ENCODE measurements at regions not wholly inside any gene's neighbourhood (a gene's known extent, or its start where the extent isn't known, plus 50 kb on each side); places are given as distances from the start of the nearest gene placed in this dataset.
"Not testable (repeated sequence)": the region's sequence is repeated elsewhere in the genome, so short reads cannot be mapped to it uniquely, and the experiment has no call there.

DNA sequence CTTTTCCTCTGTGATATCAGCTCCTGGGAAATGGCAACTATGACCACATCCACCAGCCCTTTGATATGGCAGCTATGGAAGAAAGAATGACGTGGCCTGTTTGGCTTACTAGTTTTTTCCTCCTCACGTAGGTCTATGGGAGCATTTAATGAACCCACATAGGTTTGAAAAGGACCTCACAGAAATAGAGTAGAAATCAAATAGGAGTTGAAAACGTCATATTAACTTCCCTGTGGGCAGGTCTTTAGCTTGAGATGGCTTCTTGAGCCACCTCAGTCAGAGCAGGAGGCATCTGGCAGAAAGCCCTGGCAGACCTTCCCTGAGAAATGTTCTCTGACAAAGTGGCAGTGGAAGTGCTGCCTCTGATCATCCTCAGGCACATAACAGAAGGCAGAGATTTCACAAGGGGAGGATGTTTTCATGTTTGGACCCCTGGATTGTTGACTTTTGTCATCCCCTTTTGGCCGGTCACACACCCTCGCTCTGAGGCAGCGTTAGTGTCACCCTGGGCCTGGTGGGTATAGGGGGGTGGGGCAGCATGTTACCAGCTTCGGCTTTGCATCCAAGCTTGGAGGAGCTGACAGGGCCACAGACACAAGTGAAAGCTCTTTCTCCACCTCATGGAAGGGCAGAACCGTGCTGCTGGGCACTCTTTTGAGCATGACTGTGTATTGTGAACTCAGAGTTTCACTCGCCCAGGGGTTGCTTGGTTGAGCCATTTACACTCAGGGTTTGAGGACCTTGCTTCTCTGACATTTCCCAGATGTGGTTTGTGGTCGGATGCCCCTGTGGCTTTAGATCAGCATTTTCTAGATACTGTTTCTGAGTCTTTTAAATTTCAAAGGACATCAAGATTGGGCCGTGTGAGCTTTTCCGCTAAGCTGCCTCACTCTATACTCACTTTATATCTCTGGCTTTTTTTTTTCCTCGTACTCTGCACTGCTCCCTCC is 184.2 kb downstream of the STK31 start:
- Histone ChIP-seq H3K36me3 (no peaks in the 10 kb centered on the region), H3K9me3 (no peaks in the 10 kb centered on the region), H3K27me3 (no peaks in the 10 kb centered on the region), H3K4me1 (no peaks in the 10 kb centered on the region), H3K27ac (no peak overlapping the region), H3K4me3 (no peak overlapping the region)
- no peak for DNase-seq
- TF ChIP-seq POLR2A (IDR thresholded peaks at IDR 0.05): no peak
- TF ChIP-seq, protein P1, sequence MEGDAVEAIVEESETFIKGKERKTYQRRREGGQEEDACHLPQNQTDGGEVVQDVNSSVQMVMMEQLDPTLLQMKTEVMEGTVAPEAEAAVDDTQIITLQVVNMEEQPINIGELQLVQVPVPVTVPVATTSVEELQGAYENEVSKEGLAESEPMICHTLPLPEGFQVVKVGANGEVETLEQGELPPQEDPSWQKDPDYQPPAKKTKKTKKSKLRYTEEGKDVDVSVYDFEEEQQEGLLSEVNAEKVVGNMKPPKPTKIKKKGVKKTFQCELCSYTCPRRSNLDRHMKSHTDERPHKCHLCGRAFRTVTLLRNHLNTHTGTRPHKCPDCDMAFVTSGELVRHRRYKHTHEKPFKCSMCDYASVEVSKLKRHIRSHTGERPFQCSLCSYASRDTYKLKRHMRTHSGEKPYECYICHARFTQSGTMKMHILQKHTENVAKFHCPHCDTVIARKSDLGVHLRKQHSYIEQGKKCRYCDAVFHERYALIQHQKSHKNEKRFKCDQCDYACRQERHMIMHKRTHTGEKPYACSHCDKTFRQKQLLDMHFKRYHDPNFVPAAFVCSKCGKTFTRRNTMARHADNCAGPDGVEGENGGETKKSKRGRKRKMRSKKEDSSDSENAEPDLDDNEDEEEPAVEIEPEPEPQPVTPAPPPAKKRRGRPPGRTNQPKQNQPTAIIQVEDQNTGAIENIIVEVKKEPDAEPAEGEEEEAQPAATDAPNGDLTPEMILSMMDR (IDR thresholded peaks at IDR 0.05): no peak
- WGBS, 2 donors: 35% methylated on average over 9 to 11 of the region's 13 CpGs
- intact Hi-C loops (cut with DNase I): no loop called here

DNA sequence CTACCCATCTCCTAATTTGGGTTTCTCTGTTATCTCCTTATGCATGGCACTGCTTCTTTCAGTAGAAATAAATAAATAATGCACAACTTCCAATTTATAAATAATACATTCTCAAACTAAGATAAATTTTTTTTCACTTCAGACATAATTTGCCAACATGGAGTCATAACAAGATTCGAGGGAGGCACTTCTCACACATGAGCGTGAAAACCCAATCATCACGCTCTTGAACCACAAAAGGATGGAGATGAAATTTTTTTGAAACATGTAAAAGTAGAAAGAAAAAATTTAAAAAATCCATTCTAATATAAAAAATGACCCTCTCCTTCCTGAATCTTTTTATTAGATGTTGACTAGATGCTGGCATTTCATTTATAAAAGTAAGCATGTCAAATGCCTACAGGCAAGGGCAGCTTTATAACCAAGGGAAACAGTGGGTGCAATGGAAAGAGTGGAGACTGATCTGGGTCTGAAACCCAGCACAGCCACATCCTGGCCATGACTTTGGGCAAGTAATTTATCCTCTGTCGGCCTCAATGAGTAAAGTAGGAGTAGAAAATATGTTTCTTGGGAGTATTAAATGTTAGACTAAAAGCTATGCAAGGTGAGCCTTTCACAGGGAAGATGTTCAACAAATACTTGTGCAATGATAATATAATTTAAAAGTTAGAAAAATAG is 185.0 kb downstream of the STK31 start:
- no peaks in the 10 kb centered on the region for H3K9me3 ChIP-seq
- H3K36me3 ChIP-seq: no peaks in the 10 kb centered on the region
- H3K27ac ChIP-seq: no peak overlapping the region
- no peaks in the 10 kb centered on the region for H3K27me3 ChIP-seq
- WGBS, 2 donors: 58 to 67% methylated on average over 4 of the region's 4 CpGs
- TF ChIP-seq, protein P1 (IDR thresholded peaks at IDR 0.05): no peak
- TF ChIP-seq POLR2A (IDR thresholded peaks at IDR 0.05): no peak
- no peak overlapping the region for H3K4me3 ChIP-seq
- H3K4me1 ChIP-seq: no peaks in the 10 kb centered on the region
- intact Hi-C loops (cut with DNase I): no loop called here
- no peak for DNase-seq

DNA sequence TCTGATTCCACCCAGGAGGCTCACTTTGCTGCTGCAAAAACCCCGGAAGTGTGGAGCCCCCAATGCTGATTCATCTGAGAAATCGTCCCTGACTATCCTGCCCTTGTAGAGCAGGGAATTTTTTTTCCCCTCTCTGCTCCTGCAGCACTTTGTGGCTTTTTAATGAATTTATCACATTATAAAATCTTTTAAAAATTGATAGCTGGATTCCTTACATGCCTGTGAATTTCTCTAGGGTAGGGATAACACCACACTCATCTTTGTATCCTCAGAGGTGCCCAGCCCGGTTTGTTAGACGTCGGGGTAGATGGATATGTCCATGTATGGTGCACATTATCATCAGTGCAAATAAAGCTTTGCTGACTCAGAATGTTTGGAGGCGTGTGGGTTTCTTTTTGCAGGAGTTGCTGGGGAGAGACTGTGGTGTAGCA is 185.7 kb downstream of the STK31 start:
- Histone ChIP-seq H3K9me3 (no peaks in the 10 kb centered on the region), H3K36me3 (no peaks in the 10 kb centered on the region), H3K27me3 (no peaks in the 10 kb centered on the region), H3K27ac (no peak overlapping the region), H3K4me1 (no peaks in the 10 kb centered on the region), H3K4me3 (no peak overlapping the region)
- intact Hi-C loops (cut with DNase I): no loop called here
- TF ChIP-seq, protein P1 (IDR thresholded peaks at IDR 0.05): no peak
- TF ChIP-seq POLR2A (IDR thresholded peaks at IDR 0.05): no peak
- no peak for DNase-seq
- 40 to 51% methylated on average over 6 of the region's 6 CpGs for WGBS, 2 donors

DNA sequence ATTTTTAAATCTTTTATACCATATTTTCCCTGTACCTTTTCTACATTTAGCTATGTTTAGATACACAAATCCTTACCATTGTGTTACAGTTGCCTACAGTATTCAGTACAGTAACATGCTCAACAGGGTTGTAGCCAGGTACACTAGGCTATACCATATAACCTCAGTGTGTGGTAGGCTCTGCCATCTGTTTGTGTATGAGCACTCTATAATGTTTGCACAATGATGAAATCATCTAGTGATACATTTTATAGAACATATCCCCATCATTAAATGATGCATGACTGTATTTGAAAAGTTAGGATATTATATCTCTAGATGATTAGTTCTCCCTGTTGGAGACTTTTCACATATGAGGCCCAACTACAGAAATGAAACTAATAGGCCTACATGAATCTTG is 188.6 kb downstream of the STK31 start:
- no peaks in the 10 kb centered on the region for H3K9me3 ChIP-seq

DNA sequence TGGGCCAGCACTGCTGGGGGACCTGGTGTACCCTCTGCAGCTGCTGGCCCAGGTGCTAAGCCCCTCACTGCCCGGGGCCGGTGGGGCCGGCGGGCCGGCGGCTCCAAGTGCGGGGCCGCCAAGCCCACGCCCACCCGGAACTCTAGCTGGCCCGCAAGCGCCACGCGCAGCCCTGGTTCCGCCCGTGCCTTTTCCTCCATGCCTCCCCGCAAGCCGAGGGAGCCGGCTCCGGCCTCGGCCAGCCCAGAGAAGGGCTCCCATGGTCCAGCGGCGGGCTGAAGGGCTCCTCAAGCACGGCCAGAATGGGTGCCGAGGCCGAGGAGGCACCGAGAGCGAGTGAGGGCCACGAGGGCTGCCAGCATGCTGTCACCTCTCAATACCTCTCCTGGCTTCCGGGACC is 194.9 kb downstream of the STK31 start:
- H3K4me1 ChIP-seq; H3K36me3 ChIP-seq; H3K4me3 ChIP-seq; H3K9me3 ChIP-seq; H3K27me3 ChIP-seq; H3K27ac ChIP-seq; intact Hi-C loops (cut with DNase I); DNase-seq: not testable (repeated sequence)
- WGBS, 2 donors: 83 to 85% methylated on average over 4 to 5 of the region's 30 CpGs

More for the DNA sequence above, 188.6 kb downstream of the STK31 start:
- intact Hi-C loops (cut with DNase I): no loop called here
- DNase-seq: no peak
- Histone ChIP-seq H3K36me3 (no peaks in the 10 kb centered on the region), H3K27me3 (no peaks in the 10 kb centered on the region), H3K27ac (no peak overlapping the region), H3K4me3 (no peak overlapping the region), H3K4me1 (no peaks in the 10 kb centered on the region)
- TF ChIP-seq POLR2A (IDR thresholded peaks at IDR 0.05): no peak
- TF ChIP-seq, protein P1 (IDR thresholded peaks at IDR 0.05): no peak
